Esophagus muscularis mucosa (tissue), 4 donors: ENCODE measurements at regions not wholly inside any gene's neighbourhood (a gene's known extent, or its start where the extent isn't known, plus 50 kb on each side); places are given as distances from the start of the nearest gene placed in this dataset.

Experiments used
- DNase-seq: peaks from one replicate; pipeline ENCODE4 v3.0.0-alpha.2; 2017; ENCODE audit errors: extremely low spot score
- H3K27ac ChIP-seq, 4 donors: fragments of 200-600 bp; sonication (generic); replicated peaks in 1 of 4; 1 replicate in 3 of 4; 2 replicates in 1 of 4; pipeline ENCODE4 v1.5.1; 2016 to 2019; ENCODE audit warnings: mild to moderate bottlenecking in 1 of 4
- H3K27me3 ChIP-seq, 4 donors: fragments of 200-600 bp; sonication (generic); one replicate each; pipeline versions ENCODE4 v1.5.1 to v1.6.0; 2016 to 2019
- H3K36me3 ChIP-seq, 4 donors: fragments of 200-600 bp; sonication (generic); one replicate each; pipeline ENCODE4 v1.5.1; 2016 to 2019
- H3K4me1 ChIP-seq, 4 donors: fragments of 200-600 bp; sonication (generic); one replicate each; pipeline ENCODE4 v1.5.1; 2016 to 2019
- H3K4me3 ChIP-seq, 4 donors: fragments of 200-600 bp; sonication (generic); 1 replicate in 2 of 4; 2 replicates in 2 of 4; pipeline ENCODE4 v1.5.1; 2016 to 2019; ENCODE audit warnings: mild to moderate bottlenecking in 4 of 4, moderate library complexity in 1 of 4
- H3K9me3 ChIP-seq, 4 donors: fragments of 200-600 bp; sonication (generic); 1 replicate in 3 of 4; 2 replicates in 1 of 4; pipeline ENCODE4 v1.5.1; 2016 to 2019
- EP300 ChIP-seq: sonication (generic); formaldehyde crosslinking; IDR thresholded peaks from one replicate; pipeline ENCODE4 v1.6.1; 2017; ENCODE audit warnings: antibody characterized with exemption
- POLR2A ChIP-seq: fragments of 450-650 bp; IDR thresholded peaks from one replicate; pipeline ENCODE4 v1.6.1; 2017; ENCODE audit warnings: antibody characterized with exemption, moderate library complexity, mild to moderate bottlenecking, low read depth
- POLR2AphosphoS5 ChIP-seq, 2 donors: sonication (generic); formaldehyde crosslinking; IDR thresholded peaks; one replicate each; pipeline ENCODE4 v1.6.1; 2017; ENCODE audit warnings: antibody characterized with exemption in 2 of 2
- WGBS: methylation state at CpG from one replicate; pipeline ENCODE4 v1.1.5; 2018; 5-methylcytosine and 5-hydroxymethylcytosine counted together
- intact Hi-C: fragments of 100-400 bp; cut with DNase I; formaldehyde crosslinking; loops from one replicate; pipeline ENCODE4 v1.15.1; 2023
- TF ChIP-seq, protein P1 (sequence below), 3 experiments: fragments of 200-600 bp in 2 of 3; fragments of 450-650 bp in 1 of 3; sonication (generic) in 2 of 3; IDR thresholded peaks; one replicate each; pipeline ENCODE4 v1.5.1; 2017 to 2019; ENCODE audit warnings: antibody characterized with exemption in 3 of 3, mild to moderate bottlenecking in 2 of 3, moderate library complexity in 1 of 3

- TF ChIP-seq POLR2A (no peak), POLR2AphosphoS5 (IDR thresholded peaks at IDR 0.05) (no peak), EP300 (no peak)
- TF ChIP-seq, protein P1, sequence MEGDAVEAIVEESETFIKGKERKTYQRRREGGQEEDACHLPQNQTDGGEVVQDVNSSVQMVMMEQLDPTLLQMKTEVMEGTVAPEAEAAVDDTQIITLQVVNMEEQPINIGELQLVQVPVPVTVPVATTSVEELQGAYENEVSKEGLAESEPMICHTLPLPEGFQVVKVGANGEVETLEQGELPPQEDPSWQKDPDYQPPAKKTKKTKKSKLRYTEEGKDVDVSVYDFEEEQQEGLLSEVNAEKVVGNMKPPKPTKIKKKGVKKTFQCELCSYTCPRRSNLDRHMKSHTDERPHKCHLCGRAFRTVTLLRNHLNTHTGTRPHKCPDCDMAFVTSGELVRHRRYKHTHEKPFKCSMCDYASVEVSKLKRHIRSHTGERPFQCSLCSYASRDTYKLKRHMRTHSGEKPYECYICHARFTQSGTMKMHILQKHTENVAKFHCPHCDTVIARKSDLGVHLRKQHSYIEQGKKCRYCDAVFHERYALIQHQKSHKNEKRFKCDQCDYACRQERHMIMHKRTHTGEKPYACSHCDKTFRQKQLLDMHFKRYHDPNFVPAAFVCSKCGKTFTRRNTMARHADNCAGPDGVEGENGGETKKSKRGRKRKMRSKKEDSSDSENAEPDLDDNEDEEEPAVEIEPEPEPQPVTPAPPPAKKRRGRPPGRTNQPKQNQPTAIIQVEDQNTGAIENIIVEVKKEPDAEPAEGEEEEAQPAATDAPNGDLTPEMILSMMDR (IDR thresholded peaks at IDR 0.05): no peak
- H3K27ac ChIP-seq: no peak overlapping the region
- no peak overlapping the region for H3K4me3 ChIP-seq
- no peaks in the 10 kb centered on the region for H3K4me1 ChIP-seq
- H3K27me3 ChIP-seq: no peaks in the 10 kb centered on the region
- no peaks in the 10 kb centered on the region for H3K36me3 ChIP-seq
- H3K9me3 ChIP-seq: no peaks in the 10 kb centered on the region
- WGBS: 100% methylated on average over 2 of the region's 2 CpGs
- no peak for DNase-seq
- intact Hi-C loops: no loop called here
Observed at GRCh38 chr6:119716668-119717270, 367.2 kb upstream of the MAN1A1 start.

- Histone ChIP-seq H3K4me3 (no peak overlapping the region), H3K27me3 (no peaks in the 10 kb centered on the region), H3K36me3 (no peaks in the 10 kb centered on the region), H3K9me3 (no peaks in the 10 kb centered on the region), H3K4me1 (no peaks in the 10 kb centered on the region), H3K27ac (no peak overlapping the region)
- intact Hi-C loops: no loop called here
- no peak for TF ChIP-seq POLR2A
- TF ChIP-seq, protein P1 (IDR thresholded peaks at IDR 0.05): no peak
- no peak for DNase-seq
Observed at GRCh38 chr6:119713903-119714302, 364.3 kb upstream of the MAN1A1 start.

- 67% methylated on average over 1 of the region's 1 CpG for WGBS
- H3K4me1 ChIP-seq: no peaks in the 10 kb centered on the region
- H3K4me3 ChIP-seq: no peak overlapping the region
- H3K27me3 ChIP-seq: no peaks in the 10 kb centered on the region
- no peaks in the 10 kb centered on the region for H3K36me3 ChIP-seq
- intact Hi-C loops: no loop called here
- no peak overlapping the region for H3K27ac ChIP-seq
- no peaks in the 10 kb centered on the region for H3K9me3 ChIP-seq
- TF ChIP-seq POLR2AphosphoS5 (IDR thresholded peaks at IDR 0.05) (no peak), EP300 (no peak), POLR2A (no peak)
- TF ChIP-seq, protein P1 (IDR thresholded peaks at IDR 0.05): no peak
- DNase-seq: no peak
Observed at GRCh38 chr6:119686644-119687043, 337.1 kb upstream of the MAN1A1 start.

GRCh38 chr6:119686240-119686639 lies 336.7 kb upstream of the MAN1A1 start:
- Histone ChIP-seq H3K9me3 (no peaks in the 10 kb centered on the region), H3K36me3 (no peaks in the 10 kb centered on the region), H3K4me3 (no peak overlapping the region), H3K4me1 (no peaks in the 10 kb centered on the region), H3K27me3 (no peaks in the 10 kb centered on the region), H3K27ac (no peak overlapping the region)
- no peak for TF ChIP-seq POLR2A
- TF ChIP-seq POLR2AphosphoS5 (IDR thresholded peaks at IDR 0.05): no peak
- no peak for TF ChIP-seq EP300
- TF ChIP-seq, protein P1 (IDR thresholded peaks at IDR 0.05): no peak
- intact Hi-C loops: no loop called here
- no peak for DNase-seq

GRCh38 chr6:119683671-119684070 lies 334.1 kb upstream of the MAN1A1 start:
- DNase-seq: no peak
- intact Hi-C loops: no loop called here
- TF ChIP-seq, protein P1 (IDR thresholded peaks at IDR 0.05): no peak
- TF ChIP-seq EP300 (no peak), POLR2AphosphoS5 (IDR thresholded peaks at IDR 0.05) (no peak), POLR2A (no peak)
- Histone ChIP-seq H3K36me3 (no peaks in the 10 kb centered on the region), H3K27me3 (no peaks in the 10 kb centered on the region), H3K27ac (no peak overlapping the region), H3K4me1 (no peaks in the 10 kb centered on the region), H3K9me3 (no peaks in the 10 kb centered on the region), H3K4me3 (no peak overlapping the region)
- 93% methylated on average over 2 of the region's 2 CpGs for WGBS
